Mesendoderm (in vitro differentiated cells): ENCODE measurements at regions not wholly inside any gene's neighbourhood (a gene's known extent, or its start where the extent isn't known, plus 50 kb on each side); places are given as distances from the start of the nearest gene placed in this dataset.
"Not testable (repeated sequence)": the region's sequence is repeated elsewhere in the genome, so short reads cannot be mapped to it uniquely, and the experiment has no call there.

Experiments
- DNase-seq: peaks from one replicate; pipeline ENCODE4 v3.0.0; 2013
- H2AK5ac ChIP-seq: 2 replicates; pipeline ENCODE4 v1.6.1; 2013; ENCODE audit warnings: low read length, inconsistent platforms
- H2BK120ac ChIP-seq: 2 replicates; pipeline ENCODE4 v1.6.1; 2013; ENCODE audit warnings: low read depth, mild to moderate bottlenecking, low read length, moderate library complexity, mixed read lengths
- H2BK15ac ChIP-seq: replicated peaks from 2 replicates; pipeline ENCODE4 v1.6.1; 2013; ENCODE audit warnings: low read depth, mild to moderate bottlenecking, moderate library complexity
- H2BK5ac ChIP-seq: 2 replicates; pipeline ENCODE4 v1.6.1; 2013; ENCODE audit warnings: low read length, inconsistent platforms
- H3K18ac ChIP-seq: 2 replicates; pipeline ENCODE4 v1.6.1; 2013; ENCODE audit warnings: mild to moderate bottlenecking, low read length, mixed read lengths
- H3K23ac ChIP-seq: one replicate; pipeline ENCODE4 v1.6.1; 2013; ENCODE audit warnings: low read length
- H3K27ac ChIP-seq: 2 replicates; pipeline ENCODE4 v1.5.1; 2013; ENCODE audit warnings: low read depth, mild to moderate bottlenecking, inconsistent platforms, low read length, moderate library complexity
- H3K27me3 ChIP-seq: 2 replicates; pipeline ENCODE4 v1.6.1; 2013; ENCODE audit warnings: low read length, control low read depth, mild to moderate bottlenecking, inconsistent platforms; ENCODE audit not compliant: insufficient read depth, poor library complexity
- H3K36me3 ChIP-seq: 2 replicates; pipeline ENCODE4 v1.6.1; 2013; ENCODE audit warnings: low read length, inconsistent platforms; ENCODE audit not compliant: control insufficient read depth, insufficient read depth
- H3K4ac ChIP-seq: one replicate; pipeline ENCODE4 v1.6.1; 2013; ENCODE audit warnings: low read depth, mild to moderate bottlenecking, low read length, moderate library complexity
- H3K4me1 ChIP-seq: 2 replicates; pipeline ENCODE4 v1.6.1; 2013; ENCODE audit warnings: low read depth, low read length, inconsistent platforms; ENCODE audit not compliant: control insufficient read depth
- H3K4me2 ChIP-seq: 2 replicates; pipeline ENCODE4 v1.6.1; 2013; ENCODE audit warnings: low read length
- H3K4me3 ChIP-seq: 2 replicates; pipeline ENCODE4 v1.5.1; 2013; ENCODE audit warnings: mild to moderate bottlenecking, low read length
- H3K56ac ChIP-seq: one replicate; pipeline ENCODE4 v1.6.1; 2013; ENCODE audit warnings: low read length
- H3K79me1 ChIP-seq: 2 replicates; pipeline ENCODE4 v1.6.1; 2013; ENCODE audit warnings: low read length, inconsistent platforms
- H3K79me2 ChIP-seq: 2 replicates; pipeline ENCODE4 v1.6.1; 2013; ENCODE audit warnings: mild to moderate bottlenecking, low read length; ENCODE audit not compliant: control insufficient read depth, insufficient read depth
- H3K9ac ChIP-seq: 2 replicates; pipeline ENCODE4 v1.6.1; 2013; ENCODE audit warnings: low read length, inconsistent platforms
- H4K5ac ChIP-seq: one replicate; pipeline ENCODE4 v1.6.1; 2013; ENCODE audit warnings: low read length
- H4K8ac ChIP-seq: one replicate; pipeline ENCODE4 v1.6.1; 2013; ENCODE audit warnings: low read depth, mild to moderate bottlenecking, control low read depth, low read length, moderate library complexity
- WGBS: extraction: QIAGEN DNeasy Blood & Tissue Kit; methylation state at CpG from one replicate; pipeline ENCODE4 v1.1.7; 2013; ENCODE audit warnings: low lambda C conversion rate, missing lambda C conversion rate; ENCODE audit not compliant: insufficient coverage; ENCODE audit errors: extremely low coverage; 5-methylcytosine and 5-hydroxymethylcytosine counted together

- H3K4me1 ChIP-seq, H3K36me3 ChIP-seq, H3K79me1 ChIP-seq, H4K5ac ChIP-seq, H3K9ac ChIP-seq, H2BK15ac ChIP-seq, H3K4ac ChIP-seq, H4K8ac ChIP-seq, H2AK5ac ChIP-seq, DNase-seq, H3K23ac ChIP-seq, H3K79me2 ChIP-seq, H3K4me3 ChIP-seq, H3K27ac ChIP-seq, H3K56ac ChIP-seq, H2BK5ac ChIP-seq, H2BK120ac ChIP-seq, H3K27me3 ChIP-seq, H3K4me2 ChIP-seq, H3K18ac ChIP-seq: not testable (repeated sequence)
- WGBS: no CpG with 5 or more reads among the region's 4 CpGs
Observed at GRCh38 chrY:3218134-3218533, 283.0 kb downstream of the ZFY start.

- not testable (repeated sequence) for H3K9ac ChIP-seq, H4K5ac ChIP-seq, H2AK5ac ChIP-seq, H3K27me3 ChIP-seq, H4K8ac ChIP-seq, H3K56ac ChIP-seq, H3K36me3 ChIP-seq, H3K27ac ChIP-seq, H3K79me2 ChIP-seq, DNase-seq, H2BK15ac ChIP-seq, H3K18ac ChIP-seq, H3K4ac ChIP-seq, H3K4me1 ChIP-seq, H3K23ac ChIP-seq, H3K79me1 ChIP-seq, H3K4me3 ChIP-seq, H2BK5ac ChIP-seq, H2BK120ac ChIP-seq, H3K4me2 ChIP-seq
- WGBS: no CpG with 5 or more reads among the region's 6 CpGs
Observed at GRCh38 chrY:3218559-3218958, 283.4 kb downstream of the ZFY start.

- H2BK120ac ChIP-seq, H3K79me1 ChIP-seq, H3K4ac ChIP-seq, H3K27me3 ChIP-seq, H3K56ac ChIP-seq, H4K8ac ChIP-seq, H3K4me1 ChIP-seq, H2BK15ac ChIP-seq, H3K18ac ChIP-seq, DNase-seq, H3K36me3 ChIP-seq, H3K27ac ChIP-seq, H2BK5ac ChIP-seq, H3K23ac ChIP-seq, H3K4me3 ChIP-seq, H3K4me2 ChIP-seq, H2AK5ac ChIP-seq, H3K79me2 ChIP-seq, H4K5ac ChIP-seq, H3K9ac ChIP-seq: not testable (repeated sequence)
- no CpG with 5 or more reads among the region's 2 CpGs for WGBS
Observed at GRCh38 chrY:3262911-3263310, 316.0 kb upstream of the TGIF2LY start.

- H3K79me2 ChIP-seq, H3K4me2 ChIP-seq, H3K18ac ChIP-seq, H4K8ac ChIP-seq, H3K9ac ChIP-seq, H3K4ac ChIP-seq, H3K4me3 ChIP-seq, H2AK5ac ChIP-seq, H3K36me3 ChIP-seq, H3K56ac ChIP-seq, H3K79me1 ChIP-seq, H2BK15ac ChIP-seq, H3K27ac ChIP-seq, H4K5ac ChIP-seq, H3K27me3 ChIP-seq, H3K4me1 ChIP-seq, H2BK120ac ChIP-seq, H3K23ac ChIP-seq, H2BK5ac ChIP-seq: not testable (repeated sequence)
- no CpG with 5 or more reads among the region's 6 CpGs for WGBS
- peak; percentile 32 for DNase-seq
Observed at GRCh38 chrY:3288063-3288462, 290.8 kb upstream of the TGIF2LY start.

GRCh38 chrY:3297235-3297634 is 281.6 kb upstream of the TGIF2LY start:
- not testable (repeated sequence) for H3K4ac ChIP-seq, H2BK15ac ChIP-seq, H2BK120ac ChIP-seq, H4K8ac ChIP-seq, H3K79me2 ChIP-seq, H3K4me2 ChIP-seq, H3K4me3 ChIP-seq, H3K27me3 ChIP-seq, H3K79me1 ChIP-seq, H3K36me3 ChIP-seq, H3K23ac ChIP-seq, H3K18ac ChIP-seq, H4K5ac ChIP-seq, H2AK5ac ChIP-seq, H3K56ac ChIP-seq, H3K27ac ChIP-seq, H3K4me1 ChIP-seq, H2BK5ac ChIP-seq, H3K9ac ChIP-seq
- peak; percentile 59 for DNase-seq
- WGBS: no CpG with 5 or more reads among the region's 3 CpGs

GRCh38 chrY:3319988-3320387 is 258.9 kb upstream of the TGIF2LY start:
- not testable (repeated sequence) for H3K79me2 ChIP-seq, H3K4me1 ChIP-seq, H2BK15ac ChIP-seq, H3K4me2 ChIP-seq, H3K18ac ChIP-seq, DNase-seq, H2BK5ac ChIP-seq, H2BK120ac ChIP-seq, H3K27ac ChIP-seq, H3K9ac ChIP-seq, H2AK5ac ChIP-seq, H3K4me3 ChIP-seq, H3K79me1 ChIP-seq, H3K36me3 ChIP-seq, H3K4ac ChIP-seq, H3K56ac ChIP-seq, H4K5ac ChIP-seq, H3K23ac ChIP-seq, H4K8ac ChIP-seq, H3K27me3 ChIP-seq
